ENCODE measurements at regions not wholly inside any gene's neighbourhood (a gene's known extent, or its start where the extent isn't known, plus 50 kb on each side); places are given as distances from the start of the nearest gene placed in this dataset.

DNA sequence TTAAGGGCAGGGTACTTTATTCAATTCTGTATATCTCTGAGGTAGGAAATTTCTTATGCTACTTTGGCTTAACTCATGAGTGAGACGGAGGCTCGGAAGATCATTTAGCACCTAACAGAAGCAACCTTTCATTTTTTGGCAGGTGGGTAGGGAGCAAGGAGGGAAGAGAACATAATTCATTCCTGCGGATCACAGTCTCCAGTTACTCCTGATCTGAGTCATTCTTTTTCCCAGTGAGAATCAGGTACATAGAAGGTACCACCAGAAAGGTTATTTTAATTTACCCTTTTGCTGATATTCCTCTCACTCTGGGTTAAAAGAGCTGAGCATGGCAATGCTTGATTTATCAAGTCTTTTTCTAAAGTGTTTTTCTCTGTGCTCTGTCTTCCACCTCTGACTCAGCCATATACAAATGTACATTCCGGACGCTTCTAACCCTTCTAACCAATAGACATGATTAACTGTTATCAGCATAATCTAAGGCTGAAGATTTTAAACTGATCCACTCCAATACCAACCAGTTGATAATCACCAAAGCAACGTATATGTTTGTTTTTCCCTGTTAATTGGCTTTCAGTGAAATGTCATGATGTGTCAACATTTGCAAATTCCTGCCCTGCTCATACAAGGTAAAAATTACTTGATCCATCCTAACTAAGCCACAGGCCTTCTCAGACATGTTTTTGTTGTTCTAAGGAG, 271.7 kb downstream of the DUSP10 start:
- Histone ChIP-seq H3K4me3 (ENCODE audit: low read length) (no peak overlapping the region), H3K27ac (ENCODE audit: low read length) (no peak overlapping the region), H3K79me2 (replicated peaks; ENCODE audit: insufficient read depth, low read length) (no peaks in the 10 kb centered on the region), H3K9me3 (ENCODE audit: low read length) (no peaks in the 10 kb centered on the region), H3K9me2 (ENCODE audit: insufficient read depth, low read length) (no peaks in the 10 kb centered on the region), H3K36me3 (ENCODE audit: insufficient read depth, low read length) (no peaks in the 10 kb centered on the region), H3K27me3 (ENCODE audit: insufficient read depth, low read depth, low read length) (no peaks in the 10 kb centered on the region), H4K20me1 (ENCODE audit: insufficient read depth) (no peaks in the 10 kb centered on the region), H3K9ac (ENCODE audit: low read length) (no peak overlapping the region), H3K4me2 (ENCODE audit: low read length) (no peak overlapping the region), H2AFZ (ENCODE audit: low read depth, low read length) (no peak overlapping the region), H3F3A (ENCODE audit: insufficient read depth, low read length, poor library complexity, severe bottlenecking) (no peaks in the 10 kb centered on the region)
- TF ChIP-seq EZH2 (IDR thresholded peaks at IDR 0.05; ENCODE audit: borderline replicate concordance, insufficient read depth, low read length, poor library complexity, severe bottlenecking) (no peak), POLR2AphosphoS5 (IDR thresholded peaks at IDR 0.05) (no peak), MXI1 (conservative IDR thresholded peaks at IDR 0.05; ENCODE audit: poor library complexity, severe bottlenecking) (no peak), SMC3 (conservative IDR thresholded peaks at IDR 0.05; ENCODE audit: poor library complexity) (no peak), RAD21 (conservative IDR thresholded peaks at IDR 0.05) (no peak), TAF1 (IDR thresholded peaks at IDR 0.05; ENCODE audit: low read depth) (no peak), EP300 (conservative IDR thresholded peaks at IDR 0.05; ENCODE audit: poor library complexity, severe bottlenecking) (no peak)
- TF ChIP-seq, protein P1, sequence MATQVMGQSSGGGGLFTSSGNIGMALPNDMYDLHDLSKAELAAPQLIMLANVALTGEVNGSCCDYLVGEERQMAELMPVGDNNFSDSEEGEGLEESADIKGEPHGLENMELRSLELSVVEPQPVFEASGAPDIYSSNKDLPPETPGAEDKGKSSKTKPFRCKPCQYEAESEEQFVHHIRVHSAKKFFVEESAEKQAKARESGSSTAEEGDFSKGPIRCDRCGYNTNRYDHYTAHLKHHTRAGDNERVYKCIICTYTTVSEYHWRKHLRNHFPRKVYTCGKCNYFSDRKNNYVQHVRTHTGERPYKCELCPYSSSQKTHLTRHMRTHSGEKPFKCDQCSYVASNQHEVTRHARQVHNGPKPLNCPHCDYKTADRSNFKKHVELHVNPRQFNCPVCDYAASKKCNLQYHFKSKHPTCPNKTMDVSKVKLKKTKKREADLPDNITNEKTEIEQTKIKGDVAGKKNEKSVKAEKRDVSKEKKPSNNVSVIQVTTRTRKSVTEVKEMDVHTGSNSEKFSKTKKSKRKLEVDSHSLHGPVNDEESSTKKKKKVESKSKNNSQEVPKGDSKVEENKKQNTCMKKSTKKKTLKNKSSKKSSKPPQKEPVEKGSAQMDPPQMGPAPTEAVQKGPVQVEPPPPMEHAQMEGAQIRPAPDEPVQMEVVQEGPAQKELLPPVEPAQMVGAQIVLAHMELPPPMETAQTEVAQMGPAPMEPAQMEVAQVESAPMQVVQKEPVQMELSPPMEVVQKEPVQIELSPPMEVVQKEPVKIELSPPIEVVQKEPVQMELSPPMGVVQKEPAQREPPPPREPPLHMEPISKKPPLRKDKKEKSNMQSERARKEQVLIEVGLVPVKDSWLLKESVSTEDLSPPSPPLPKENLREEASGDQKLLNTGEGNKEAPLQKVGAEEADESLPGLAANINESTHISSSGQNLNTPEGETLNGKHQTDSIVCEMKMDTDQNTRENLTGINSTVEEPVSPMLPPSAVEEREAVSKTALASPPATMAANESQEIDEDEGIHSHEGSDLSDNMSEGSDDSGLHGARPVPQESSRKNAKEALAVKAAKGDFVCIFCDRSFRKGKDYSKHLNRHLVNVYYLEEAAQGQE (IDR thresholded peaks at IDR 0.05; ENCODE audit: borderline replicate concordance): no peak
- TF ChIP-seq, protein P2, sequence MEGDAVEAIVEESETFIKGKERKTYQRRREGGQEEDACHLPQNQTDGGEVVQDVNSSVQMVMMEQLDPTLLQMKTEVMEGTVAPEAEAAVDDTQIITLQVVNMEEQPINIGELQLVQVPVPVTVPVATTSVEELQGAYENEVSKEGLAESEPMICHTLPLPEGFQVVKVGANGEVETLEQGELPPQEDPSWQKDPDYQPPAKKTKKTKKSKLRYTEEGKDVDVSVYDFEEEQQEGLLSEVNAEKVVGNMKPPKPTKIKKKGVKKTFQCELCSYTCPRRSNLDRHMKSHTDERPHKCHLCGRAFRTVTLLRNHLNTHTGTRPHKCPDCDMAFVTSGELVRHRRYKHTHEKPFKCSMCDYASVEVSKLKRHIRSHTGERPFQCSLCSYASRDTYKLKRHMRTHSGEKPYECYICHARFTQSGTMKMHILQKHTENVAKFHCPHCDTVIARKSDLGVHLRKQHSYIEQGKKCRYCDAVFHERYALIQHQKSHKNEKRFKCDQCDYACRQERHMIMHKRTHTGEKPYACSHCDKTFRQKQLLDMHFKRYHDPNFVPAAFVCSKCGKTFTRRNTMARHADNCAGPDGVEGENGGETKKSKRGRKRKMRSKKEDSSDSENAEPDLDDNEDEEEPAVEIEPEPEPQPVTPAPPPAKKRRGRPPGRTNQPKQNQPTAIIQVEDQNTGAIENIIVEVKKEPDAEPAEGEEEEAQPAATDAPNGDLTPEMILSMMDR (IDR thresholded peaks at IDR 0.05; ENCODE audit: poor library complexity, severe bottlenecking): no peak

DNA sequence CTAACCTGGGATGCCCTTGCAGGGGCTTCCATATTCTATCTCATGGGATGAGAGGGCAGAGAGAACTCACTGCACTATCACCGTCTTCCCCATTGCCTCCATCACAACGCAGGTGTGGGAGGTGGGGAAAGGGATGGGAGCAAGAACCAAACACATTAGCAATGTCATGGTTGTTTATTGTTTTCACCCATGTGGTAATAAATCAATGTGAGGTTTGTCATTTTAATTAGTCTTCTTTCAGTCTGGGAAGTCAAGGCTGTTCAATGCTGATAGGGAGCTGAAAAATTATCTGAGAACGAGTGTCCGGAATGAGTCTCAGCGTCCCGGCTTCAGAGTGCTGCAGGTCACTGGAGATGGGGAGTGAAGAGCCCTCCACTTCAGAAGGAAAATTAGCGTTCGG, 268.5 kb downstream of the DUSP10 start:
- H3K27ac ChIP-seq (ENCODE audit: low read length): no peak overlapping the region

More for the DNA sequence above, 268.5 kb downstream of the DUSP10 start:
- no peak for TF ChIP-seq POLR2AphosphoS5 (IDR thresholded peaks at IDR 0.05)
- TF ChIP-seq, protein P2 (IDR thresholded peaks at IDR 0.05; ENCODE audit: poor library complexity, severe bottlenecking): no peak
- TF ChIP-seq TAF1 (IDR thresholded peaks at IDR 0.05; ENCODE audit: low read depth): no peak
- TF ChIP-seq EP300 (conservative IDR thresholded peaks at IDR 0.05; ENCODE audit: poor library complexity, severe bottlenecking): no peak
- TF ChIP-seq RAD21 (conservative IDR thresholded peaks at IDR 0.05): no peak
- TF ChIP-seq, protein P1 (IDR thresholded peaks at IDR 0.05; ENCODE audit: borderline replicate concordance): no peak
- no peak overlapping the region for H3K9ac ChIP-seq (ENCODE audit: low read length)
- H3K9me3 ChIP-seq (ENCODE audit: low read length): no peaks in the 10 kb centered on the region
- H3K79me2 ChIP-seq (replicated peaks; ENCODE audit: insufficient read depth, low read length): no peaks in the 10 kb centered on the region
- H3F3A ChIP-seq (ENCODE audit: insufficient read depth, low read length, poor library complexity, severe bottlenecking): no peaks in the 10 kb centered on the region
- H3K4me3 ChIP-seq (ENCODE audit: low read length): no peak overlapping the region
- H3K4me2 ChIP-seq (ENCODE audit: low read length): no peak overlapping the region
- H3K36me3 ChIP-seq (ENCODE audit: insufficient read depth, low read length): no peaks in the 10 kb centered on the region
- no peaks in the 10 kb centered on the region for H3K9me2 ChIP-seq (ENCODE audit: insufficient read depth, low read length)
- no peaks in the 10 kb centered on the region for H3K27me3 ChIP-seq (ENCODE audit: insufficient read depth, low read depth, low read length)
- H2AFZ ChIP-seq (ENCODE audit: low read depth, low read length): no peak overlapping the region
- no peaks in the 10 kb centered on the region for H4K20me1 ChIP-seq (ENCODE audit: insufficient read depth)
